ENCODE measurements at regions not wholly inside any gene's neighbourhood (a gene's known extent, or its start where the extent isn't known, plus 50 kb on each side); places are given as distances from the start of the nearest gene placed in this dataset.

DNA sequence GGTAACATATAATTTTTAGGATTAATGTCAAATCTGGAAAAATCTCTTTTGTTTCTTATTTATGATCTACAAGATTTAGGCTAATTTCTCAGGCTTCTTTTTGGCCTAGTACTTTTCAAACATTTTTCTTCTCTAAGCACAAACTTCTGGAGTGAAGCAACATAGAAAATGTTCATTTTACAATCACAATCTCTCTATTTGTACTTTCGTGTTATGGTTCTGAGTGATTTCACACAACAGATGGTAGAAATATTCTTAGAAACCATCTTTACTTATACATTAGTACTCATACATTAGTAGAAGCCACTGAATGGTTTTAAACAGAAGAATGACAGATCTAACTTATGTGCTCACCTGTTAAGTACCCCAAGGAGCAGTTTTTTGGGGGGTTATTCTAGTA, 106.3 kb upstream of the ANO3 start:
- TF ChIP-seq, protein P1, sequence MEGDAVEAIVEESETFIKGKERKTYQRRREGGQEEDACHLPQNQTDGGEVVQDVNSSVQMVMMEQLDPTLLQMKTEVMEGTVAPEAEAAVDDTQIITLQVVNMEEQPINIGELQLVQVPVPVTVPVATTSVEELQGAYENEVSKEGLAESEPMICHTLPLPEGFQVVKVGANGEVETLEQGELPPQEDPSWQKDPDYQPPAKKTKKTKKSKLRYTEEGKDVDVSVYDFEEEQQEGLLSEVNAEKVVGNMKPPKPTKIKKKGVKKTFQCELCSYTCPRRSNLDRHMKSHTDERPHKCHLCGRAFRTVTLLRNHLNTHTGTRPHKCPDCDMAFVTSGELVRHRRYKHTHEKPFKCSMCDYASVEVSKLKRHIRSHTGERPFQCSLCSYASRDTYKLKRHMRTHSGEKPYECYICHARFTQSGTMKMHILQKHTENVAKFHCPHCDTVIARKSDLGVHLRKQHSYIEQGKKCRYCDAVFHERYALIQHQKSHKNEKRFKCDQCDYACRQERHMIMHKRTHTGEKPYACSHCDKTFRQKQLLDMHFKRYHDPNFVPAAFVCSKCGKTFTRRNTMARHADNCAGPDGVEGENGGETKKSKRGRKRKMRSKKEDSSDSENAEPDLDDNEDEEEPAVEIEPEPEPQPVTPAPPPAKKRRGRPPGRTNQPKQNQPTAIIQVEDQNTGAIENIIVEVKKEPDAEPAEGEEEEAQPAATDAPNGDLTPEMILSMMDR (IDR thresholded peaks at IDR 0.05) = no peak
- TF ChIP-seq POLR2A (IDR thresholded peaks at IDR 0.05) = no peak
